Neural cell (in vitro differentiated cells): ENCODE measurements at regions not wholly inside any gene's neighbourhood (a gene's known extent, or its start where the extent isn't known, plus 50 kb on each side); places are given as distances from the start of the nearest gene placed in this dataset.

Experiments
- H2AFZ ChIP-seq: fragments of 200-600, 300-800 bp; sonication (generic), shearing (Covaris generic); 2 replicates; pipeline ENCODE4 v1.6.0; 2014; ENCODE audit warnings: low read depth, mild to moderate bottlenecking, antibody characterized with exemption, low read length, moderate library complexity
- H3F3A ChIP-seq: fragments of 200-600 bp; shearing (Covaris generic); 2 replicates; pipeline ENCODE4 v1.6.1; 2016; ENCODE audit warnings: mild to moderate bottlenecking, moderate library complexity, mixed read lengths, antibody characterized with exemption, low read length; ENCODE audit not compliant: insufficient read depth, poor library complexity, severe bottlenecking
- H3K27ac ChIP-seq: fragments of 200-600, 300-800 bp; sonication (generic), shearing (Covaris generic); 2 replicates; pipeline ENCODE4 v1.5.1; 2014; ENCODE audit warnings: mild to moderate bottlenecking, low read length, moderate library complexity
- H3K27me3 ChIP-seq: fragments of 300-800, 200-600 bp; sonication (generic), shearing (Covaris generic); 2 replicates; pipeline ENCODE4 v1.6.0; 2014; ENCODE audit warnings: mild to moderate bottlenecking, low read depth, low read length, moderate library complexity; ENCODE audit not compliant: insufficient read depth
- H3K36me3 ChIP-seq: fragments of 300-800, 200-600 bp; sonication (generic), shearing (Covaris generic); 2 replicates; pipeline ENCODE4 v1.5.1; 2014; ENCODE audit warnings: mild to moderate bottlenecking, antibody characterized with exemption, low read length, moderate library complexity; ENCODE audit not compliant: insufficient read depth
- H3K4me2 ChIP-seq: fragments of 300-800, 200-600 bp; sonication (generic), shearing (Covaris generic); 2 replicates; pipeline ENCODE4 v1.6.0; 2014; ENCODE audit warnings: mild to moderate bottlenecking, low read length
- H3K4me3 ChIP-seq: fragments of 300-800, 200-600 bp; sonication (generic), shearing (Covaris generic); 2 replicates; pipeline ENCODE4 v1.5.1; 2014; ENCODE audit warnings: mild to moderate bottlenecking, low read length, moderate library complexity
- H3K79me2 ChIP-seq: fragments of 200-600 bp; shearing (Covaris generic); replicated peaks from 2 replicates; pipeline ENCODE4 v1.6.0; 2014; ENCODE audit warnings: mild to moderate bottlenecking, low read length, moderate library complexity; ENCODE audit not compliant: insufficient read depth
- H3K9ac ChIP-seq: fragments of 300-800, 200-600 bp; sonication (generic), shearing (Covaris generic); 2 replicates; pipeline ENCODE4 v1.6.1; 2016; ENCODE audit warnings: mild to moderate bottlenecking, low read length, mixed read lengths
- H3K9me2 ChIP-seq: fragments of 200-600 bp; shearing (Covaris generic); 2 replicates; pipeline ENCODE4 v1.6.1; 2016; ENCODE audit warnings: mild to moderate bottlenecking, low read length, mixed read lengths; ENCODE audit not compliant: insufficient read depth
- H3K9me3 ChIP-seq: fragments of 200-600, 300-800 bp; sonication (generic), shearing (Covaris generic); 2 replicates; pipeline ENCODE4 v1.6.1; 2016; ENCODE audit warnings: mild to moderate bottlenecking, mixed run types, low read length, moderate library complexity, mixed read lengths
- H4K20me1 ChIP-seq: fragments of 200-600 bp; shearing (Covaris generic); 2 replicates; pipeline ENCODE4 v1.6.1; 2016; ENCODE audit warnings: mild to moderate bottlenecking, mixed run types; ENCODE audit not compliant: insufficient read depth
- CTCF ChIP-seq: fragments of 450-650 bp; IDR thresholded peaks from 2 replicates; pipeline ENCODE4 v1.5.1; 2014; ENCODE audit warnings: antibody characterized with exemption, mild to moderate bottlenecking, moderate library complexity; ENCODE audit not compliant: poor library complexity, severe bottlenecking
- EP300 ChIP-seq: fragments of 450-650 bp; conservative IDR thresholded peaks from 2 replicates; pipeline ENCODE4 v1.6.1; 2014; ENCODE audit warnings: antibody characterized with exemption, mild to moderate bottlenecking, moderate library complexity; ENCODE audit not compliant: poor library complexity, severe bottlenecking
- EZH2 ChIP-seq: fragments of 200-600, 300-800 bp; shearing (Covaris generic), sonication (generic); IDR thresholded peaks from 2 replicates; pipeline ENCODE4 v1.6.1; 2014; ENCODE audit warnings: antibody characterized with exemption, low read length, borderline replicate concordance, mild to moderate bottlenecking; ENCODE audit not compliant: insufficient read depth, poor library complexity, severe bottlenecking
- MXI1 ChIP-seq: fragments of 450-650 bp; conservative IDR thresholded peaks from 2 replicates; pipeline ENCODE4 v1.6.1; 2014; ENCODE audit warnings: antibody characterized with exemption, mild to moderate bottlenecking; ENCODE audit not compliant: poor library complexity, severe bottlenecking
- POLR2AphosphoS5 ChIP-seq: IDR thresholded peaks from 2 replicates; pipeline ENCODE4 v1.6.1; 2012
- RAD21 ChIP-seq: fragments of 450-650 bp; conservative IDR thresholded peaks from 2 replicates; pipeline ENCODE4 v1.6.1; 2014; ENCODE audit warnings: antibody characterized with exemption, mild to moderate bottlenecking, moderate library complexity
- SMC3 ChIP-seq: fragments of 450-650 bp; conservative IDR thresholded peaks from 2 replicates; pipeline ENCODE4 v1.6.1; 2014; ENCODE audit warnings: antibody characterized with exemption, mild to moderate bottlenecking, moderate library complexity; ENCODE audit not compliant: poor library complexity
- TAF1 ChIP-seq: IDR thresholded peaks from 2 replicates; pipeline ENCODE4 v1.6.1; 2012; ENCODE audit warnings: low read depth
- TF ChIP-seq, protein P1 (sequence below): IDR thresholded peaks from 2 replicates; pipeline ENCODE4 v1.6.1; 2012; ENCODE audit warnings: borderline replicate concordance

DNA sequence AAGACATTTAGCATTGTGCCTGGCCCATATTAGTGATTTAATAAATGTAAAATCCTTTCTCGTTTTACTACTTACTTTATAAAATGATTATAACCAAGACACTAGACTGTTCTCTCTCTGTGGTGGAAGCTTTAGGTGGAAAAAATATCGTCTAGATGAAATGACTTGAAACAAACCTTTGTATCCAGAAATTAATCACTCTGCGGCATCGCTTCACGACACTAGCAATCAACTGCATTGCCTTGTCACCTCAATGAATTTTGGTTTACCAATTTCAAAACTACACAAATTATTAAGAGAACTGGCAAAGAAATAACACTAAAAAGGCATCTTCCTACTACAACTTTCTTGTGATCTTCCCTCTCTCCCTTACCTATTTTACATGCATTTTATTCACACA lies 627.2 kb upstream of the ROBO1 start:
- Histone ChIP-seq H3K36me3 (no peaks in the 10 kb centered on the region), H2AFZ (no peak overlapping the region), H3K79me2 (no peaks in the 10 kb centered on the region), H3K4me2 (no peak overlapping the region), H3K27ac (no peak overlapping the region), H4K20me1 (no peaks in the 10 kb centered on the region), H3K27me3 (no peaks in the 10 kb centered on the region), H3K9ac (no peak overlapping the region), H3K4me3 (no peak overlapping the region), H3K9me3 (no peaks in the 10 kb centered on the region), H3K9me2 (no peaks in the 10 kb centered on the region), H3F3A (no peaks in the 10 kb centered on the region)
- TF ChIP-seq TAF1 (no peak), EP300 (no peak)

- Histone ChIP-seq H3F3A (no peaks in the 10 kb centered on the region), H3K27ac (no peak overlapping the region), H2AFZ (no peak overlapping the region), H3K9me2 (no peaks in the 10 kb centered on the region), H3K27me3 (no peaks in the 10 kb centered on the region), H4K20me1 (no peaks in the 10 kb centered on the region), H3K79me2 (no peaks in the 10 kb centered on the region), H3K36me3 (no peaks in the 10 kb centered on the region), H3K4me2 (no peak overlapping the region), H3K9ac (no peak overlapping the region), H3K9me3 (no peaks in the 10 kb centered on the region), H3K4me3 (no peak overlapping the region)
- TF ChIP-seq EZH2 = no peak
- TF ChIP-seq MXI1 = no peak
- TF ChIP-seq, protein P1, sequence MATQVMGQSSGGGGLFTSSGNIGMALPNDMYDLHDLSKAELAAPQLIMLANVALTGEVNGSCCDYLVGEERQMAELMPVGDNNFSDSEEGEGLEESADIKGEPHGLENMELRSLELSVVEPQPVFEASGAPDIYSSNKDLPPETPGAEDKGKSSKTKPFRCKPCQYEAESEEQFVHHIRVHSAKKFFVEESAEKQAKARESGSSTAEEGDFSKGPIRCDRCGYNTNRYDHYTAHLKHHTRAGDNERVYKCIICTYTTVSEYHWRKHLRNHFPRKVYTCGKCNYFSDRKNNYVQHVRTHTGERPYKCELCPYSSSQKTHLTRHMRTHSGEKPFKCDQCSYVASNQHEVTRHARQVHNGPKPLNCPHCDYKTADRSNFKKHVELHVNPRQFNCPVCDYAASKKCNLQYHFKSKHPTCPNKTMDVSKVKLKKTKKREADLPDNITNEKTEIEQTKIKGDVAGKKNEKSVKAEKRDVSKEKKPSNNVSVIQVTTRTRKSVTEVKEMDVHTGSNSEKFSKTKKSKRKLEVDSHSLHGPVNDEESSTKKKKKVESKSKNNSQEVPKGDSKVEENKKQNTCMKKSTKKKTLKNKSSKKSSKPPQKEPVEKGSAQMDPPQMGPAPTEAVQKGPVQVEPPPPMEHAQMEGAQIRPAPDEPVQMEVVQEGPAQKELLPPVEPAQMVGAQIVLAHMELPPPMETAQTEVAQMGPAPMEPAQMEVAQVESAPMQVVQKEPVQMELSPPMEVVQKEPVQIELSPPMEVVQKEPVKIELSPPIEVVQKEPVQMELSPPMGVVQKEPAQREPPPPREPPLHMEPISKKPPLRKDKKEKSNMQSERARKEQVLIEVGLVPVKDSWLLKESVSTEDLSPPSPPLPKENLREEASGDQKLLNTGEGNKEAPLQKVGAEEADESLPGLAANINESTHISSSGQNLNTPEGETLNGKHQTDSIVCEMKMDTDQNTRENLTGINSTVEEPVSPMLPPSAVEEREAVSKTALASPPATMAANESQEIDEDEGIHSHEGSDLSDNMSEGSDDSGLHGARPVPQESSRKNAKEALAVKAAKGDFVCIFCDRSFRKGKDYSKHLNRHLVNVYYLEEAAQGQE = no peak
- no peak for TF ChIP-seq EP300
- no peak for TF ChIP-seq RAD21
- no peak for TF ChIP-seq SMC3
- TF ChIP-seq CTCF = no peak
- no peak for TF ChIP-seq POLR2AphosphoS5
- TF ChIP-seq TAF1 = no peak
Observed at GRCh38 chr3:80391573-80391972, 623.8 kb upstream of the ROBO1 start.

GRCh38 chr3:80384811-80385210 lies 617.0 kb upstream of the ROBO1 start:
- Histone ChIP-seq H3K79me2 (no peaks in the 10 kb centered on the region), H3K27ac (no peak overlapping the region), H3K9me3 (no peaks in the 10 kb centered on the region), H3F3A (no peaks in the 10 kb centered on the region), H2AFZ (no peak overlapping the region), H3K36me3 (no peaks in the 10 kb centered on the region), H4K20me1 (no peaks in the 10 kb centered on the region), H3K4me3 (no peak overlapping the region), H3K4me2 (no peak overlapping the region), H3K9ac (no peak overlapping the region), H3K9me2 (no peaks in the 10 kb centered on the region), H3K27me3 (no peaks in the 10 kb centered on the region)
- TF ChIP-seq RAD21 (no peak), CTCF (no peak), EZH2 (no peak), POLR2AphosphoS5 (no peak), SMC3 (no peak), MXI1 (no peak)
- TF ChIP-seq, protein P1 = no peak
